Activated CD8-positive, alpha-beta memory T cell treated with anti-CD3 and anti-CD28 coated beads for 36 hours (primary cell): ENCODE measurements at regions not wholly inside any gene's neighbourhood (a gene's known extent, or its start where the extent isn't known, plus 50 kb on each side); places are given as distances from the start of the nearest gene placed in this dataset.

ENCODE experiments used
- CTCF ChIA-PET: fragments of 350-600 bp; sonication (Branson Sonifier 250); formaldehyde crosslinking; loops from one replicate; lab custom pipeline; 2021; ENCODE audit warnings: antibody characterized with exemption; lab: Charles Lee
- POLR2A ChIA-PET: fragments of 350-600 bp; sonication (Branson Sonifier 250); formaldehyde crosslinking; loops from one replicate; lab custom pipeline; 2021; ENCODE audit warnings: antibody characterized with exemption; lab: Charles Lee

- ChIA-PET POLR2A (no interaction called here), CTCF (no interaction called here)
These were observed 143.6 kb upstream of the POU2AF2 start for GRCh38 chr11:111101881-111102280.

- POLR2A ChIA-PET, result no interaction called here
- CTCF ChIA-PET, result no interaction called here
These were observed 146.4 kb upstream of the POU2AF2 start for GRCh38 chr11:111099028-111099713.

DNA sequence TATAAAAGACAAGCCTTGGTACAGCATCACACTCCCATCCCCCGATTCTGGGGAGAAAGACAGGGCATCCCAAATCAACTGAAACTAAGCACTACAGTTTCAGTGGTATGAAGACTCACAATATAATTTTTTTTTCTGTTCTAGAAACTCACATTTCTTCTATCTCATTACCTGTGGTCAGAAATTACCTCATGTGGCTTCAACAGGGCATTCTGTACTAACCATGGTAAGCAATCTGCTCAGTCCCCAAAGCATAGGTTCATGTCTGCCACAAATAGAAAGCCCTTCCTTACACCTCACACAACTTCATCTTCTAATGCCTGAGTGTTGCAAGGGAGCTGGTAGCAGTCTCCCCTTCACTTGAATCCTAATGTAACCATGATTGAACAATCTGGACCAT, 147.4 kb upstream of the POU2AF2 start:
- ChIA-PET CTCF (no interaction called here), POLR2A (no interaction called here)

DNA sequence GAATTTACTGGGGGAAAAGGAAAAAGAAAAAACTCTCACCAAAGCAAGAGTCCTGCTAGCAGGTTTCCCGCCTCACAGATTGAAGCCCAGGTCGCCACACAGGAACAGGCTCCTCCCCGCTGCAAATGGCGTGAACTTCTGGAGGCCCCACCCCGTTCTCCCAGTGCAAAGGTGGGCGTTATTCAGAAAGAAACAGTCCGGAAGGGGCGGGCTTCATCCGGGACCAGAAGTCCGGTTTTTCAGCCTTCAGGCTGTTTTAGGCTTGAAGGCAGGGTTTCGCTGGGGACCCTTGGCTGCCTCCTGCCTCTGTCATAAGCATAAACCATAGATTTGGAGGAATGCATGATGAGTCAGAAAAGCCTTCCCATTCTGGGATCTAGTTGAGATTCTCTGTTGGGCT, 148.3 kb upstream of the POU2AF2 start:
- CTCF ChIA-PET, result no interaction called here

DNA sequence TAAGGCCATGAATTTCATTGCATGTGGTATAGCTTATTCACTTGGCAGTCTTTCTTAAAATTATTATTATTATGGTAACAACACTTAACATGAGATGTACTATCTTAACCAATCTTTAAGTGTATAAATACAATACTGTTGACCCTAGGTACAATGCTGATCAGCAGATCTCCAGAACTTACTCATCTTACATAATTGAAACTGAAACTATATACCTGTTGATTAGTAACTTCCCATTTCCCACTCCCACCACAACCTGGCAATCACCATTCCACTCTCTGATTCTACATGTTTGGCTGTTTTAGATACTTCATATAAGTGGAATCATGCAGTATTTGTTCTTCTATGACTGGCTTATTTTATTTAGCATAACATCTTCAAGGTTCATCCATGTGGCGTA, 150.2 kb upstream of the POU2AF2 start:
- CTCF ChIA-PET, result no interaction called here

More for the DNA sequence above, 148.3 kb upstream of the POU2AF2 start:
- POLR2A ChIA-PET, result interaction anchor here (0.7 kb wide), 1 partner anchor 27 kb away, joined by 7 read pairs; no protein-coding TSS in a partner anchor

DNA sequence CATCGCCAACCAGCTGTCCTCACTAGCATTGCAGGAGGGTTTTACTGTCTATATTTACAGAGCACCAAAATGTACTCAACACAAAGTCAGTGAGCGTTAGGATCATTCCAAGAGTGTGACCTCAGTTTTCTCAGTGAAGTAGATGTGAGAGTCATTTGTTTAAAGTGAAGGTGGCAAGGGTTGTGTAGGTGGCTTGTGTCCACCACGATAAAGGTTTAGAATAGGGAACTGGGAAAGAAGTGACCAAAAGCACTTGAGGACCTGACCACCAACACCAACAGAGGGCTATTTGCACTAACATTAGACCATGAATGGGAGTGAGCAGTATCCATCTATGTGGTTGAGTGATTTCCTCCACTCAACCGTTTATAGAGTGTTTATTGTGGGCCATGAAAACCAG, 152.5 kb upstream of the POU2AF2 start:
- ChIA-PET CTCF (no interaction called here), POLR2A (no interaction called here)

More for the DNA sequence above, 150.2 kb upstream of the POU2AF2 start:
- POLR2A ChIA-PET, result no interaction called here

- ChIA-PET CTCF (no interaction called here), POLR2A (no interaction called here)
These were observed 154.1 kb upstream of the POU2AF2 start for GRCh38 chr11:111091321-111091938.

DNA sequence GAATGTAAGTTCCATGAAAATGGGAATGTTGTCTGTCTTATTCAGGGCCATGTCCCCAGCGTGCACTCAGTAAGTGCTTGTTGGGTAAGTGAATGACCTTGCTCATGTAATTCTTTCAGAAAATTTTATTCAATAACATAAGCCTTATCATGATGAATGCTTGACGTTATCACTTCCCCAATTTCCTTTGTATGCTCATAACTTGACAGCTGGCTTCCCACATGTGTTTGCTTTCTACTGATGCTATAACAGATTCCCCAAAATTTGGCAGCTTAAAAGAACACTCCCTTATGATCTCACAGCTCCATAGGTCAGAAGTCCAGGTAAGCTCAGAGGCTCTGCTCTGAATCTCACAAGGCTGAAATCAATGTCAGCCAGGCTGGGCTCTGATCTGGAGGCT, 155.8 kb upstream of the POU2AF2 start:
- CTCF ChIA-PET, result no interaction called here
- POLR2A ChIA-PET, result no interaction called here

DNA sequence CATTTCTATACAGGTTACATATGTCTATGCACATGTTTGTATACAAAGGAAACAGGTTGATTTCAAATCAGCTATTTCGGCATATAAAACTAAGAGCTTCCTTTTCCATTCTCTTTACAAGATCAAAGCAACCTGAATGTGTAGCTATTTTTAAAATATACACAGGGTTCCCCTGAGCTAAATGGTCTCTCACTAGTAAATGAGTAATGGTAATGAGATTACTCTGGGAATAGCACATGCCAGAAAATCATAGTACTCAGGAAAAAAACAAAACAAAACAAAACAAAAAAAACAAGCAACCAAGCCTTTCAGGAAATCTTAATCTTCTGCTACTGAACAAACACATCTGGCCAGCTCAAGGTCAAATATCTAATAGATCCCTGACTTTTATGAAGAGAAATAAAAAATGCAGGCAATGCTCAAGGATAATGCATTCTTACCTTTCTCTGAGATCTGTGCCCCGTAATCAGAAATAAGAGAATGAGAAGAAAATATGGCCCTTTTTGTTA, 156.6 kb upstream of the POU2AF2 start:
- CTCF ChIA-PET, result no interaction called here
- POLR2A ChIA-PET, result no interaction called here

GRCh38 chr11:111086058-111086457, 159.5 kb upstream of the POU2AF2 start:
- ChIA-PET POLR2A (no interaction called here), CTCF (no interaction called here)

DNA sequence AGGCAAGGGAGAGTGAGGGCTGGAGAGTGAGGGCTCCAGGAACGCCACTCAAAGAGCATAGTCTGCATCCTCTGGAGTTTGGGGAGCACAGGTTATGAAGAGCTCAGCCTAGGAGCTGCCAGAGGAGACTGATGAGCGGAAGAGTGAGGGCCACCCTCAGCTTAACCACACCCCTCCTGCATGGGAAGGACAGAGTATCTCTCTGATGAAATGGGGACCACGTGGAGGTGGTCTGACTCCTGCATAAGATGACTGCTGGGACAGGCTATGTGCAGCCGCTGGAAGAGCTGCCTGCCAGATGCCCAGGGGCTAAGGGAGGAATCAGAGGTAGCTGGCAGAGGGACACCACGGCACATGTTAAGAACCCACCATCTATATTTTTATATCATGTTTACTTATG, 162.9 kb upstream of the POU2AF2 start:
- CTCF ChIA-PET, result no interaction called here
- POLR2A ChIA-PET, result no interaction called here

DNA sequence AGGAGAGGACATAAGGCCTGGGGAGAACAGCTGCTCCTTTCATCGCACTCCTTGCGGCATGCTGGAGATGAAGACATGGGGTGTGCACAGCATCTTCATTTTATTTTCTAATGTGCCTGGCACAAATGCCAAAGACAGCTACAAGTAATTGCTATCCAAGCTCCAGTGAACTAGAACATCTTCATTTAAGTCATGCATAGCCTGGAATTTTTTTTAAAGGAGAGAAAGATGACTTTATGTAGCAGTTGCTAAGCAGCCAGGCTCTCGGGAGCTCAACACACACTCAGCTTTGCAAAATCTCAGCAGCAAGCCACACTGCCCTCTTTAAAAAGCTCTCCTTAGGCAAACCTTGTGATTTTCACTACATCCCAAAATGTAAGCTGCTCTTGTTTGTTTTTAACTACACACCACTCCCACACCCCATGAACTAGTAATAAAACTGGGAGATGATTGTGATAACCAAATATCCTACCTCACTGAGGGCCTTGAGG, 164.5 kb upstream of the POU2AF2 start:
- POLR2A ChIA-PET, result no interaction called here
- CTCF ChIA-PET, result no interaction called here

DNA sequence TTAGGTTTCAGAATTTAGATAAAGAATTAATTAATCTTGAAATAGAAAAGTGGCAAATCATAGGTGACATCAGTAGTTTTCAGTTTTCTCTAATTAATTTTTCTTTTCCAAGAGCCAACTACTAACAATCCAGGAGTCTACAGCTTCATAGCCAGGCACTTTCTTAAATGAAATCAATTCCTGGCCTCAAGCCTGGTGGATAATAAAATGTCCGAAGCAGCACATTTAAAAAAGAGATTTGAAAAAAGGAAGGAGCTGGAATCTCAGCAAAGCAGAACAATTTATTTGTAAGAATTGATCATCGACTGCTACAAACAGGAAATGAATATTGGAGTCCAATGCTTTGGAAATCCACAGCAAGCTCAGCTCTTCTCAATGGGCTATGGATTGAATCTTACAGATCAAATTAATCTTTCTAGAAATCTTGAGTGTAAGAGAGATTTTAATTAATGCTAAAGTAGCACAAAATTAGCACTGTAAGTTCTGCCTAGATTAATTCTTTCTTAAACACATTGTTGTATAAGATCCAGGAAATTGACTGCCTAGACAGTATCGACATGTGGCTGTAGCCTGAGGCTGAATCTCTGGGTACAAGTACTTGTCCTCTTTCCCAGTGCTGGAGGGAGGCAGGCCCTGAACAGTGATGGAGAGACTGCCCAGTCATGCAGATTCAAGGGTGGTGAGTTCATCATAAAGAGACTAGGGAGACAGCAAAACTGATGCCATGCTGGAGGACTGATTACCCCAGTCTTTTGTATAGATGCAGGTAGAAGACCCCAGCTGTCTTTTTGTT, 167.8 kb upstream of the POU2AF2 start:
- ChIA-PET POLR2A (no interaction called here), CTCF (no interaction called here)

DNA sequence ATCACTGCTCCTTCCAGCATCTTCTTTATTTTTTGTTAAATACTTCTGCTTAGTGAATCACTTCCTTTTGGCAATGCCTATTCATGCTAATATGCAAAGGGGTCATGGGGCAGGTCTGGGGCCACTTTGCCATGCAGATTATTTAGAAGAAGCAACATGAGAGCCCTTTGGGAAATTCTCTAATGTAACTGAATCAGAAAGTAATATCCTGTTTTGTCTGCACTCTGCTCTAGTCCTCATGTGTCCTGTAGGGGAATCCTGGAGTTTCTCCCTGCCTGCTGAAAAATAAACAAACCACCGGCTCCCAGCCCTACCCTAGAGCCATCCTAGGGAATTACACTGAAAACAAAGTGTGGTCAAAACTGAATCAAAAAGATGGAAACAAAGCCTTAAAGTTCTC, 176.5 kb upstream of the POU2AF2 start:
- POLR2A ChIA-PET, result no interaction called here
- CTCF ChIA-PET, result no interaction called here

- ChIA-PET POLR2A (no interaction called here), CTCF (no interaction called here)
These were observed 177.5 kb upstream of the POU2AF2 start for GRCh38 chr11:111067994-111068393.

DNA sequence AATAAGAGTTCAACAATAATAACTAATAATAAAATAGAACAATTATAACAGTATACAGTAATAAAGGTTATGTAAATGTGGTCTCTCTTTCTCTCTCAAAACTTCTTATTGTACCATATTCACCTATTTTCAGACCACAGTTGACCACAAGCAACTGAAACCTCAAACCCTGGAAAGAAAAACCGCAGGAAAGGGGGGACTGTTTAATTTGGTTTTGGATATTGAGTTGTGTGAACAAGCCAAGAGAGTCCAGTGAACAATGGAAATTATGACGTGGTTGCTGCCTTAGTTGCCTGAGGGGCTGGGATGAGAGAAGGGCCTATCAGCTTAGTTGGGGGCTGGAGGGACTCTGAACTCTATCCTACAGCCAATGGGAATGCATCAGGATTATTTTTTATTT, 178.7 kb upstream of the POU2AF2 start:
- POLR2A ChIA-PET, result no interaction called here
- CTCF ChIA-PET, result no interaction called here

GRCh38 chr11:111063726-111064517, 181.6 kb upstream of the POU2AF2 start:
- ChIA-PET POLR2A (no interaction called here), CTCF (no interaction called here)

DNA sequence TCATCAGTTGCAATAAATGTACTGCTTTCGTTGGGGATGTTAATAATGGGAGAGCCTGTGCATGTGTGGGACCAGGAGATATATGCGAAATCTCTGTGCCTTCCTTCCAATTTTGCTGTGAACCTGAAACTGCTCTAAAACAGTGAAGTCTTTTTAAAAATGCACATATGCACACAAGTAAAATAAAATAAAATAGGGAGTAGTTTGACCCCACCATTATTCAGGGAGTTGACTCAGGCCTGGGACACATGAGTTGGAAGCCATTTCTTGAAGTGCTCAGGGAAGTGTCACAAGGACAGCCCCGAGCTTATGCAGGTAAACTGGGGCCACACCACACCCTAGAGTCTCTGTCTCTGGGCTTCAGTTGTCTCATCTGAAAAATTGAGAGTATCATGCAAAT, 183.1 kb upstream of the POU2AF2 start:
- CTCF ChIA-PET, result no interaction called here
- POLR2A ChIA-PET, result no interaction called here

GRCh38 chr11:111059726-111060125, 185.8 kb upstream of the POU2AF2 start:
- POLR2A ChIA-PET, result no interaction called here
- CTCF ChIA-PET, result no interaction called here

DNA sequence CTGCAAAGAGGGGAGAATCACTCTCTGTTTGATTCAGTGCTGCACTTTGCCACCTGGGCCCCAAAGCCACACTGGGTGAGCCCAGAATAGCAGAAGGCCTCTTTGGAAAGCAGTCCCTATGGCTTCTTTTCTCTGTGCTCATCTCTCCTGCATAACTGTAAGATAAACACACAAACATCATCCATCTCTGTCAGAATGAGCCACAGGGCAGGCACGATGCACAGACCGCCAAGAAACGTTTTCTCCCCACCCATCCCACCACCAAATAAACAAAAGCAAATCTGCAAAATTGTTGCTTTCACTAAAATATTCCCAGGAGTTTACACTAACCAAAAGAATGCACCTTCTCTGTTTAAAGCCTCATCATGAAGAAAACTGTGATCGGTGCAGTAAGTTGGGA, 196.4 kb upstream of the POU2AF2 start:
- ChIA-PET POLR2A (no interaction called here), CTCF (no interaction called here)
